GM12878 (cell line): ENCODE measurements at regions not wholly inside any gene's neighbourhood (a gene's known extent, or its start where the extent isn't known, plus 50 kb on each side); places are given as distances from the start of the nearest gene placed in this dataset.

ENCODE experiments used
- ATAC-seq: fragments of 200-7000 bp; cut with Tn5 transposase; 3 replicates; pipeline ENCODE4 v1.9.1; 2020; ENCODE audit warnings: mild to moderate bottlenecking, moderate library complexity
- BruUV-seq: library from RNA; stranded (reverse); fragments of 400-500 nt; replicated peaks from 2 replicates; lab custom pipeline; 2021; lab: Mats Ljungman, UMichigan
- CTCF ChIA-PET: fragments of 300-600 bp; sonication (Branson Sonifier 250); formaldehyde crosslinking; extraction: SDS; loops from one replicate; lab custom pipeline; 2021; ENCODE audit warnings: inconsistent platforms; lab: Yijun Ruan, JAX
- POLR2A ChIA-PET: fragments of 350-600 bp; formaldehyde crosslinking; extraction: SDS; loops from one replicate; lab custom pipeline; 2021; ENCODE audit warnings: inconsistent platforms; lab: Charles Lee
- RAD21 ChIA-PET: fragments of 300-600 bp; sonication (Branson Sonifier 250); formaldehyde crosslinking; loops from one replicate; lab custom pipeline; 2023; ENCODE audit warnings: antibody characterized with exemption; ENCODE audit not compliant: unreplicated experiment; lab: Charles Lee
- SMC1A ChIA-PET: fragments of 300-600 bp; sonication (Branson Sonifier 250); formaldehyde crosslinking; loops from one replicate; lab custom pipeline; 2023; ENCODE audit not compliant: unreplicated experiment, uncharacterized antibody; lab: Charles Lee
- DNase-seq: peaks from one replicate; pipeline ENCODE4 v3.0.0-alpha.2; 2011; ENCODE audit warnings: low read depth, low spot score
- FAIRE-seq: peaks from 3 replicates; lab custom pipeline; 2011; peaks lifted over from hg19 to GRCh38; lab: Jason Lieb, UNC
- H2AFZ ChIP-seq: 2 replicates; pipeline ENCODE4 v1.6.0; 2011; ENCODE audit warnings: low read depth, low read length, control low read depth; ENCODE audit not compliant: control insufficient read depth
- H3K27ac ChIP-seq: 2 replicates; pipeline ENCODE4 v1.5.1; 2011; ENCODE audit warnings: control low read depth; ENCODE audit not compliant: control insufficient read depth, insufficient read depth
- H3K27me3 ChIP-seq, 2 experiments: replicated peaks in 1 of 2; 2 replicates each; pipeline versions ENCODE4 v1.6.0 to v1.6.1; 2011; ENCODE audit warnings: low read length in 1 of 2; ENCODE audit not compliant: control insufficient read depth in 2 of 2, insufficient read depth in 2 of 2
- H3K36me3 ChIP-seq, 2 experiments: 2 replicates each; pipeline ENCODE4 v1.5.1; 2011; ENCODE audit warnings: low read length in 1 of 2; ENCODE audit not compliant: control insufficient read depth in 2 of 2, insufficient read depth in 2 of 2
- H3K4me1 ChIP-seq: 2 replicates; pipeline ENCODE4 v1.6.1; 2011; ENCODE audit warnings: mild to moderate bottlenecking, low read length, moderate library complexity, mixed read lengths; ENCODE audit not compliant: control insufficient read depth, insufficient read depth
- H3K4me2 ChIP-seq: 2 replicates; pipeline ENCODE4 v1.6.0; 2011; ENCODE audit warnings: control low read depth; ENCODE audit not compliant: control insufficient read depth, insufficient read depth
- H3K4me3 ChIP-seq: fragments of 200-600 bp; sonication (generic); 2 replicates; pipeline ENCODE4 v1.5.1; 2016
- H3K79me2 ChIP-seq: 2 replicates; pipeline ENCODE4 v1.6.0; 2011; ENCODE audit warnings: low read length; ENCODE audit not compliant: control insufficient read depth, insufficient read depth
- H3K9ac ChIP-seq: 2 replicates; pipeline ENCODE4 v1.8.0; 2011; ENCODE audit warnings: low read length, control low read depth, mixed read lengths; ENCODE audit not compliant: control insufficient read depth, insufficient read depth
- H3K9me3 ChIP-seq: replicated peaks from 3 replicates; pipeline ENCODE4 v1.5.1; 2011; ENCODE audit warnings: mild to moderate bottlenecking, low read length; ENCODE audit not compliant: control insufficient read depth, insufficient read depth
- H4K20me1 ChIP-seq: 2 replicates; pipeline ENCODE4 v1.6.0; 2011; ENCODE audit not compliant: control insufficient read depth, insufficient read depth
- BACH1 ChIP-seq: fragments of 450-650 bp; IDR thresholded peaks from 2 replicates; pipeline ENCODE4 v1.6.1; 2017; ENCODE audit warnings: mild to moderate bottlenecking, borderline replicate concordance
- CHD2 ChIP-seq: IDR thresholded peaks from 2 replicates; pipeline ENCODE4 v1.6.1; 2011; ENCODE audit warnings: low read depth, low read length, improper control_type of control experiment, borderline replicate concordance
- CTCF ChIP-seq, 3 experiments: IDR thresholded peaks in 2 of 3; conservative IDR thresholded peaks in 1 of 3; 2 replicates each; pipeline ENCODE4 v1.5.1; 2011; ENCODE audit warnings: low read depth in 3 of 3, low read length in 3 of 3, mild to moderate bottlenecking in 3 of 3, control low read depth in 2 of 3, moderate library complexity in 2 of 3, inconsistent platforms in 1 of 3, mixed read lengths in 1 of 3; ENCODE audit not compliant: control insufficient read depth in 2 of 3, insufficient read depth in 1 of 3; ENCODE audit errors: extremely low read depth in 1 of 3
- EED ChIP-seq: sonication (generic); IDR thresholded peaks from 2 replicates; pipeline ENCODE4 v1.6.1; 2016; ENCODE audit warnings: antibody characterized with exemption, low read depth
- EZH2 ChIP-seq: IDR thresholded peaks from 2 replicates; pipeline ENCODE4 v1.6.1; 2012; ENCODE audit warnings: low read depth, mild to moderate bottlenecking, control low read depth, inconsistent platforms, low read length, borderline replicate concordance; ENCODE audit not compliant: control insufficient read depth
- HDGF ChIP-seq: fragments of 450-650 bp; IDR thresholded peaks from 2 replicates; pipeline ENCODE4 v1.6.1; 2016; ENCODE audit warnings: antibody characterized with exemption
- IRF3 ChIP-seq: fragments of 450-650 bp; IDR thresholded peaks from 2 replicates; pipeline ENCODE4 v1.6.1; 2014; ENCODE audit warnings: mild to moderate bottlenecking
- MTA3 ChIP-seq: IDR thresholded peaks from 2 replicates; pipeline ENCODE4 v1.6.1; 2012; ENCODE audit warnings: low read length, inconsistent platforms, borderline replicate concordance
- MYC ChIP-seq: IDR thresholded peaks from 2 replicates; pipeline ENCODE4 v1.6.1; 2011; ENCODE audit warnings: mild to moderate bottlenecking, low read length, moderate library complexity, inconsistent platforms; ENCODE audit not compliant: insufficient read depth, insufficient replicate concordance, insufficient read length, severe bottlenecking
- NFIC ChIP-seq: IDR thresholded peaks from 2 replicates; pipeline ENCODE4 v1.6.1; 2012; ENCODE audit warnings: low read depth, mild to moderate bottlenecking, inconsistent platforms, low read length, moderate library complexity
- NFYB ChIP-seq: IDR thresholded peaks from 2 replicates; pipeline ENCODE4 v1.6.1; 2011; ENCODE audit warnings: low read depth, mild to moderate bottlenecking, low read length, improper control_type of control experiment, moderate library complexity; ENCODE audit not compliant: insufficient read depth
- PRDM15 ChIP-seq: fragments of 450-650 bp; formaldehyde crosslinking; IDR thresholded peaks from 2 replicates; pipeline ENCODE4 v1.4.0; 2020; ENCODE audit warnings: mild to moderate bottlenecking, moderate library complexity
- RBBP5 ChIP-seq: fragments of 200-600 bp; sonication (generic); conservative IDR thresholded peaks from 2 replicates; pipeline ENCODE4 v1.6.1; 2016
- SPI1 ChIP-seq: IDR thresholded peaks from 2 replicates; pipeline ENCODE4 v1.6.1; 2011; ENCODE audit warnings: low read depth, mild to moderate bottlenecking, low read length, moderate library complexity, borderline replicate concordance; ENCODE audit not compliant: insufficient read depth
- SREBF1 ChIP-seq: IDR thresholded peaks from 2 replicates; pipeline ENCODE4 v1.6.1; 2012; ENCODE audit warnings: mild to moderate bottlenecking, low read length
- ZSCAN29 ChIP-seq: fragments of 450-650 bp; IDR thresholded peaks from 2 replicates; pipeline ENCODE4 v1.6.1; 2017; ENCODE audit warnings: mild to moderate bottlenecking, moderate library complexity
- whole genome bisulfite sequencing: methylation state at CpG from one replicate; pipeline ENCODE4 v1.1.6; 2016; ENCODE audit warnings: low lambda C conversion rate; ENCODE audit not compliant: insufficient replicate concordance, insufficient coverage; ENCODE audit errors: missing lambda C conversion rate; 5-methylcytosine and 5-hydroxymethylcytosine counted together
- in situ Hi-C: fragments of 300-500 bp; cut with MboI; formaldehyde crosslinking; loops from 9 replicates; pipeline ENCODE4 v1.14.3; 2018; ENCODE audit warnings: mixed read lengths
- intact Hi-C: fragments of 100-400 bp; cut with micrococcal nuclease; formaldehyde crosslinking; loops from one replicate; pipeline ENCODE4 v1.14.2; 2022; ENCODE audit not compliant: unreplicated experiment
- TF ChIP-seq, protein P1 (sequence below): IDR thresholded peaks from 2 replicates; pipeline ENCODE4 v1.6.1; 2011; ENCODE audit warnings: borderline replicate concordance, low read depth, mild to moderate bottlenecking, moderate library complexity, mixed read lengths, low read length; ENCODE audit not compliant: insufficient read depth; ENCODE audit errors: extremely low read length

- H3K9ac ChIP-seq = no peak overlapping the region
- ChIA-PET SMC1A (no interaction called here), POLR2A (no interaction called here), RAD21 (no interaction called here), CTCF (no interaction called here)
- TF ChIP-seq EED = no peak
- TF ChIP-seq, protein P1, sequence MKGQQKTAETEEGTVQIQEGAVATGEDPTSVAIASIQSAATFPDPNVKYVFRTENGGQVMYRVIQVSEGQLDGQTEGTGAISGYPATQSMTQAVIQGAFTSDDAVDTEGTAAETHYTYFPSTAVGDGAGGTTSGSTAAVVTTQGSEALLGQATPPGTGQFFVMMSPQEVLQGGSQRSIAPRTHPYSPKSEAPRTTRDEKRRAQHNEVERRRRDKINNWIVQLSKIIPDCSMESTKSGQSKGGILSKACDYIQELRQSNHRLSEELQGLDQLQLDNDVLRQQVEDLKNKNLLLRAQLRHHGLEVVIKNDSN = no peak
- TF ChIP-seq NFYB = no peak
- no peak for TF ChIP-seq PRDM15 (CRISPR knock-in tag)
- no peak for TF ChIP-seq MYC
- TF ChIP-seq HDGF = no peak
- TF ChIP-seq MTA3 = no peak
- no peak for TF ChIP-seq RBBP5
- TF ChIP-seq BACH1 = no peak
- TF ChIP-seq CHD2 = no peak
- no peak for TF ChIP-seq ZSCAN29
- no peak for TF ChIP-seq CTCF (IDR thresholded peaks at IDR 0.05 in 2 of 3, conservative IDR thresholded peaks at IDR 0.05 in 1 of 3; ENCODE audit: control insufficient read depth in 2 of 3, extremely low read depth in 1 of 3, insufficient read depth in 1 of 3, low read depth in 3 of 3, low read length in 3 of 3)
- no peak for TF ChIP-seq SREBF1
- no peak for TF ChIP-seq SPI1
- TF ChIP-seq EZH2 = no peak
- TF ChIP-seq IRF3 = no peak
- TF ChIP-seq NFIC = no peak
- H3K4me2 ChIP-seq = no peak overlapping the region
- H3K4me1 ChIP-seq = no peaks in the 10 kb centered on the region
- no peak overlapping the region for H3K27ac ChIP-seq
- no peak for ATAC-seq
- no peaks in the 10 kb centered on the region for H3K79me2 ChIP-seq
- no peak for FAIRE-seq
- no peak for DNase-seq
- H4K20me1 ChIP-seq = no peaks in the 10 kb centered on the region
- H3K9me3 ChIP-seq = no peaks in the 10 kb centered on the region
- H2AFZ ChIP-seq = no peak overlapping the region
- in situ Hi-C loops = no loop called here
- 55% methylated on average over 10 of the region's 10 CpGs for WGBS
- no peaks in the 10 kb centered on the region for H3K36me3 ChIP-seq
- BruUV-seq = no TSS peak
- no peak overlapping the region for H3K4me3 ChIP-seq
- intact Hi-C loops = no loop called here
- no peaks in the 10 kb centered on the region; a peak in 1 of 4 replicates for H3K27me3 ChIP-seq
These were observed 352.5 kb upstream of the ZNF521 start for GRCh38 chr18:25704494-25704893.
